ENCODE measurements at regions not wholly inside any gene's neighbourhood (a gene's known extent, or its start where the extent isn't known, plus 50 kb on each side); places are given as distances from the start of the nearest gene placed in this dataset.

- no peak for DNase-seq (ENCODE audit: low read depth)
Measured at GRCh38 chr9:16954040-16954439, 83.6 kb upstream of the BNC2 start.

- DNase-seq (ENCODE audit: low read depth): no peak
Measured at GRCh38 chr9:16951502-16951901, 81.0 kb upstream of the BNC2 start.

DNA sequence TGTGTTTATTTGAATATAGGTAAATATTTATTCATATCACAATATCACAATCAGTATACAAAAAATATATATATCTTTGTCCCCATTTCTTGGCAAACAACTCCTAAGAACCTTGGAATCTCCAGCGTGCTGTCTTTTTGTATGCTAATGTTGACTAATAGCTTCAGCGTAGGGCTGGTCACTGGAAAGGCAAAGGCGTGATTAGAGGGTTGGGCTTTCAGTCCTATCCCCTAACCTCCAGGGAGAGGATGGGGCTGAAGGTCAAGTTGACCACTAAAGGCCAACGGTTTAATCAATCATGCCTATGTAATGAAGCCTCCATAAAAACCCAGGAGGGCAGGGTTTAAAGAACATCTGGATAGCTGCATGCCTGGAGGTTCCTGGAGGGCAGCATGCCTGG is 79.6 kb upstream of the BNC2 start:
- DNase-seq (ENCODE audit: low read depth): no peak

DNA sequence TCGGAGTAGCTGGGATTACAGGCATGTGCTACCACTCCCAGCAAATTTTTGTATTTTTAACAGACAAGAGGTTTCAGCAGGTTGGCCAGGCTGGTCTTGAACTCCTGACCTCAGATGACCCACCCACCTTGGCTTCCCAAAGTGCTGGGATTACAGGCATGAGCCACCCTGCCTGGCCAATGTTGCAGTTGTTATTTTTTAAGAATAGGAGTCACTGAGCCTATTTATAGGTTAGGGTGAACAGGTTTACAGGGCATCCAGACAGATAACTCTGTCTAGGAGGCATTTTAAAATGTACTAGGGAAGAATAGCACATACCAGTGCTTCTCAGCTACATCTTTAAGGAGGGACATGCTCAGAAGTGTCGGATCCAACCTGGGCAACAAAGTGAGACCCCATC is 60.1 kb upstream of the BNC2 start:
- no peak for DNase-seq (ENCODE audit: low read depth)

DNA sequence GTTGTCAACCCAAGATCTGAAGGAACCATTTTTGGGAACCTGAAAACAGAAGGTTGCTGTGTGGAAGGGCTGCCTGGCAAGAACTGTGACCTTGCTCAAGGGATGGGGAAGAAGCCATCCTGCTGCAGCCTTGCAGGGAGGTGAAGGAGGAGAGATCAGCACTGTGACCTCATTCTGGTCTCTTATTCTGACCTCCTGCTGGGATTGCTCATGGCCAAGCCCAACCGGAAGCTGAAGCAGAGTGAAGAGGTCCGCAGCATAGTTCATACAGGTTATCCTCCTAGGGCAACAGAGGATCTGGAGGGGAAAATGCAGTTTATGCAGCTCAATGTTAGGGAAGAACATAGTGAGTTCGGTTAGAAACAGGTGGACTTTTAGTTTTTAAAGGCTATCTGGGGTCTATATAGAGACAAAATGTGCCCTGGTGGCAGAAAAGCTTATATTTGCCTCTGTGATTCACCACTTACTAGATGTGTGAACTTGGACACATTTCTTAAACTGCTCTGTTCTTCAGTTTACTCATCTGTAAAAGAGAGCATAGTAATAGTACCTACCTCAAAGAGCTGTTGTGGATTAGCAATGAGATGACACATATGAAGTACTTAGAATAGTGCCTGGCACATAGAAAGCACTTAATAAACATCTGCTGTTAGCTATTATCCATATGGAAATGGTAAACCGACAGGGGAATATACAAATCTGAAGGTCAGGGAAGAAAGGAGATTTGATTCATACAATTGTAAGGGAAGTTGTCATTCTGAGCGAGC is 57.9 kb upstream of the BNC2 start:
- no peak for DNase-seq (ENCODE audit: low read depth)

DNA sequence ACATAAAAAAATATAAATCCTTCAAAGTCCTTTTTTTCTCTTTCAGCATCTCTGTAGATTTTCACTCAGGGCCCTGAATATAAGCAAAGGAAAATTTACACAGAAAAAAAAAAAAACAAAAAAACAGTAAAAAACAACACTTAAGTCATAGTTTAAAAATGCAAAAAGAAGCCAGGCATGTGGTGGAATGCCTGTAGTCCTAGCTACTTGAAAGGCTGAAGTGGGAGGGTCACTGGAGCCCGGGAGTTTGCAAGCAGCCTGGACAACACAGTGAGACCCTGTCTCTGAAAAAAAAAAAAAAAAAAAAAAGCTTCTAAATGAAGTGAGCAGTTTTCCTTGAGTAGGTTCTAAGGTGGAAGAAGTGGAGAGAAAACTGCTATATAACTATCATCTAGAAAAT is 55.0 kb upstream of the BNC2 start:
- DNase-seq (ENCODE audit: low read depth): no peak

- DNase-seq (ENCODE audit: low read depth): no peak
Measured at GRCh38 chr9:16924311-16924915, 53.9 kb upstream of the BNC2 start.

GRCh38 chr9:16921855-16922254 is 51.4 kb upstream of the BNC2 start:
- DNase-seq (ENCODE audit: low read depth): no peak
